IMR-90 (cell line): ENCODE measurements at regions not wholly inside any gene's neighbourhood (a gene's known extent, or its start where the extent isn't known, plus 50 kb on each side); places are given as distances from the start of the nearest gene placed in this dataset.

Experiments
- ATAC-seq: fragments of 200-7000 bp; cut with Tn5 transposase; 2 replicates; pipeline ENCODE4 v1.9.1; 2020; ENCODE audit warnings: low read depth, mild to moderate bottlenecking, moderate library complexity
- BruUV-seq: library from RNA; stranded (reverse); fragments of 400-500 nt; replicated peaks from 2 replicates; lab custom pipeline; 2021; lab: Mats Ljungman, UMichigan
- CTCF ChIA-PET: fragments of 300-600 bp; formaldehyde crosslinking; extraction: SDS; loops from one replicate; lab custom pipeline; 2021; ENCODE audit warnings: antibody characterized with exemption; lab: Yijun Ruan, JAX
- POLR2A ChIA-PET: fragments of 300-600 bp; sonication (Branson Sonifier 250); formaldehyde crosslinking; loops from one replicate; lab custom pipeline; 2022; ENCODE audit warnings: antibody characterized with exemption; ENCODE audit not compliant: unreplicated experiment; lab: Charles Lee
- DNase-seq: peaks from one replicate; pipeline ENCODE4 v3.0.0; 2013
- H2AFZ ChIP-seq: replicated peaks from 2 replicates; pipeline ENCODE3; 2013; ENCODE audit warnings: low read length, mild to moderate bottlenecking; ENCODE audit not compliant: poor library complexity
- H2AK5ac ChIP-seq: 2 replicates; pipeline ENCODE4 v1.6.1; 2013; ENCODE audit warnings: low read depth, low read length, inconsistent platforms
- H2AK9ac ChIP-seq: replicated peaks from 2 replicates; pipeline ENCODE3; 2013; ENCODE audit warnings: mild to moderate bottlenecking, low read depth, low read length, moderate library complexity; ENCODE audit not compliant: poor library complexity
- H2BK120ac ChIP-seq: 2 replicates; pipeline ENCODE4 v1.6.1; 2013; ENCODE audit warnings: low read depth, low read length, inconsistent platforms
- H2BK15ac ChIP-seq: 3 replicates; pipeline ENCODE4 v1.6.1; 2013; ENCODE audit warnings: low read depth, low read length, inconsistent platforms
- H2BK20ac ChIP-seq: 2 replicates; pipeline ENCODE4 v1.6.1; 2013; ENCODE audit warnings: low read depth, mild to moderate bottlenecking, inconsistent platforms, low read length, moderate library complexity
- H2BK5ac ChIP-seq: 2 replicates; pipeline ENCODE4 v1.6.1; 2013; ENCODE audit warnings: mild to moderate bottlenecking, low read depth, low read length, inconsistent platforms; ENCODE audit not compliant: poor library complexity, severe bottlenecking
- H3K14ac ChIP-seq: replicated peaks from 2 replicates; pipeline ENCODE4 v1.6.1; 2013; ENCODE audit warnings: low read depth, low read length, inconsistent platforms
- H3K18ac ChIP-seq: 2 replicates; pipeline ENCODE4 v1.6.1; 2013; ENCODE audit warnings: low read depth, low read length, control low read depth
- H3K23ac ChIP-seq: 2 replicates; pipeline ENCODE4 v1.6.1; 2013; ENCODE audit warnings: low read depth, low read length, inconsistent platforms
- H3K27ac ChIP-seq: 2 replicates; pipeline ENCODE4 v1.5.1; 2013; ENCODE audit warnings: mild to moderate bottlenecking, control low read depth, low read length; ENCODE audit not compliant: insufficient read depth
- H3K27me3 ChIP-seq: 2 replicates; pipeline ENCODE4 v1.6.1; 2013; ENCODE audit warnings: low read length; ENCODE audit not compliant: control insufficient read depth, insufficient read depth
- H3K36me3 ChIP-seq: 2 replicates; pipeline ENCODE4 v1.6.1; 2013; ENCODE audit warnings: low read length, mixed read lengths; ENCODE audit not compliant: control insufficient read depth, insufficient read depth
- H3K4ac ChIP-seq: 2 replicates; pipeline ENCODE4 v1.6.1; 2013; ENCODE audit warnings: low read depth, low read length, inconsistent platforms
- H3K4me1 ChIP-seq: 2 replicates; pipeline ENCODE4 v1.6.1; 2013; ENCODE audit warnings: low read length, mixed read lengths; ENCODE audit not compliant: control insufficient read depth, insufficient read depth
- H3K4me2 ChIP-seq: 2 replicates; pipeline ENCODE4 v1.6.1; 2013; ENCODE audit warnings: low read depth, mild to moderate bottlenecking, control low read depth, low read length, moderate library complexity
- H3K4me3 ChIP-seq: 2 replicates; pipeline ENCODE4 v1.5.1; 2013; ENCODE audit warnings: low read depth, mild to moderate bottlenecking, control low read depth, low read length, moderate library complexity; ENCODE audit not compliant: insufficient read depth
- H3K56ac ChIP-seq: 2 replicates; pipeline ENCODE4 v1.6.1; 2013; ENCODE audit warnings: low read length, inconsistent platforms; ENCODE audit not compliant: insufficient read depth; ENCODE audit errors: extremely low read depth
- H3K79me1 ChIP-seq, 2 experiments: 2 replicates each; pipeline ENCODE4 v1.6.1; 2013; ENCODE audit warnings: low read length in 2 of 2, inconsistent platforms in 1 of 2, low read depth in 1 of 2
- H3K9ac ChIP-seq: 2 replicates; pipeline ENCODE4 v1.6.1; 2013; ENCODE audit warnings: low read depth, low read length, control low read depth
- H3K9me1 ChIP-seq: 2 replicates; pipeline ENCODE4 v1.6.1; 2013; ENCODE audit warnings: low read length, inconsistent platforms; ENCODE audit not compliant: insufficient read depth
- H3K9me3 ChIP-seq: 2 replicates; pipeline ENCODE4 v1.6.1; 2013; ENCODE audit warnings: low read length; ENCODE audit not compliant: control insufficient read depth, insufficient read depth
- H4K20me1 ChIP-seq: 2 replicates; pipeline ENCODE4 v1.6.1; 2013; ENCODE audit warnings: low read length, inconsistent platforms; ENCODE audit not compliant: insufficient read depth
- H4K5ac ChIP-seq: 2 replicates; pipeline ENCODE4 v1.6.1; 2013; ENCODE audit warnings: mild to moderate bottlenecking, low read depth, low read length, control low read depth
- H4K8ac ChIP-seq, 2 experiments: 2 replicates each; pipeline ENCODE4 v1.6.1; 2013; ENCODE audit warnings: low read depth in 2 of 2, low read length in 2 of 2, control low read depth in 1 of 2, inconsistent platforms in 1 of 2
- H4K91ac ChIP-seq: 2 replicates; pipeline ENCODE4 v1.6.1; 2013; ENCODE audit warnings: low read depth, low read length, inconsistent platforms; ENCODE audit not compliant: insufficient read depth
- BHLHE40 ChIP-seq: fragments of 150-350 bp; IDR thresholded peaks from 2 replicates; pipeline ENCODE4 v1.6.1; 2016; ENCODE audit warnings: mild to moderate bottlenecking, low read depth, low read length
- CEBPB ChIP-seq: IDR thresholded peaks from 2 replicates; pipeline ENCODE4 v1.6.1; 2012; ENCODE audit warnings: low read depth, low read length, improper control_type of control experiment
- CHD1 ChIP-seq: IDR thresholded peaks from 2 replicates; pipeline ENCODE4 v1.6.1; 2012; ENCODE audit warnings: low read depth, low read length, improper control_type of control experiment
- CTCF ChIP-seq: conservative IDR thresholded peaks from 2 replicates; pipeline ENCODE4 v1.5.1; 2012; ENCODE audit warnings: mild to moderate bottlenecking, low read depth, low read length, improper control_type of control experiment
- ELK1 ChIP-seq: fragments of 150-350 bp; IDR thresholded peaks from 2 replicates; pipeline ENCODE4 v1.6.1; 2016; ENCODE audit warnings: low read depth, mild to moderate bottlenecking, low read length, moderate library complexity, borderline replicate concordance
- FOS ChIP-seq: fragments of 150-350 bp; IDR thresholded peaks from 2 replicates; pipeline ENCODE4 v1.6.1; 2016; ENCODE audit warnings: low read depth, low read length
- MAFK ChIP-seq: IDR thresholded peaks from 2 replicates; pipeline ENCODE4 v1.6.1; 2012; ENCODE audit warnings: low read depth, low read length, improper control_type of control experiment
- MAZ ChIP-seq: IDR thresholded peaks from 2 replicates; pipeline ENCODE4 v1.6.1; 2012; ENCODE audit warnings: low read depth, mild to moderate bottlenecking, low read length, improper control_type of control experiment, moderate library complexity, borderline replicate concordance
- MXI1 ChIP-seq: IDR thresholded peaks from 2 replicates; pipeline ENCODE4 v1.6.1; 2012; ENCODE audit warnings: low read depth, mild to moderate bottlenecking, low read length, moderate library complexity, borderline replicate concordance
- NFE2L2 ChIP-seq: fragments of 150-350 bp; IDR thresholded peaks from 2 replicates; pipeline ENCODE4 v1.6.1; 2016; ENCODE audit warnings: low read depth, mild to moderate bottlenecking, low read length
- POLR2A ChIP-seq: IDR thresholded peaks from 2 replicates; pipeline ENCODE4 v1.6.1; 2012; ENCODE audit warnings: mild to moderate bottlenecking, low read depth, low read length
- RAD21 ChIP-seq: IDR thresholded peaks from 2 replicates; pipeline ENCODE4 v1.6.1; 2012; ENCODE audit warnings: low read length, improper control_type of control experiment
- RCOR1 ChIP-seq: IDR thresholded peaks from 2 replicates; pipeline ENCODE4 v1.6.1; 2012; ENCODE audit warnings: mild to moderate bottlenecking, low read length, improper control_type of control experiment; ENCODE audit not compliant: insufficient replicate concordance
- RFX5 ChIP-seq: IDR thresholded peaks from 2 replicates; pipeline ENCODE4 v1.8.0; 2012; ENCODE audit warnings: low read depth, mild to moderate bottlenecking, low read length, moderate library complexity
- SMC3 ChIP-seq: fragments of 150-350 bp; IDR thresholded peaks from 2 replicates; pipeline ENCODE4 v1.6.1; 2016; ENCODE audit warnings: low read depth, mild to moderate bottlenecking, antibody characterized with exemption, low read length, moderate library complexity
- USF2 ChIP-seq: fragments of 150-350 bp; IDR thresholded peaks from 2 replicates; pipeline ENCODE4 v1.6.1; 2017; ENCODE audit warnings: mild to moderate bottlenecking, antibody characterized with exemption, low read length, low read depth
- WGBS, 2 experiments: methylation state at CpG; one replicate each; pipeline versions ENCODE4 v1.1.5 to v1.1.7; 2013; ENCODE audit warnings: missing lambda C conversion rate in 2 of 2; ENCODE audit not compliant: insufficient read length in 1 of 2; ENCODE audit errors: extremely low coverage in 2 of 2; 5-methylcytosine and 5-hydroxymethylcytosine counted together
- dilution Hi-C: fragments of 300-500 bp; cut with HindIII; formaldehyde crosslinking; loops from one replicate; pipeline ENCODE4 v1.14.3; 2018; ENCODE audit warnings: low sequenced_read_pairs; ENCODE audit not compliant: unreplicated experiment
- in situ Hi-C: fragments of 300-500 bp; cut with MboI; formaldehyde crosslinking; loops from 3 replicates; pipeline ENCODE4 v1.14.3; 2019; ENCODE audit warnings: low sequenced_read_pairs, inconsistent platforms, mixed read lengths
- intact Hi-C: fragments of 100-400 bp; cut with micrococcal nuclease; formaldehyde crosslinking; loops from 2 replicates; pipeline ENCODE4 v1.10.0; 2022

GRCh38 chr16:63596716-63597115 is 1525.1 kb downstream of the CDH11 start:
- no peaks in the 10 kb centered on the region for H3K36me3 ChIP-seq
- no peak overlapping the region for H4K8ac ChIP-seq
- no peaks in the 10 kb centered on the region for H3K9me1 ChIP-seq
- no peak overlapping the region for H3K14ac ChIP-seq
- H2BK20ac ChIP-seq: no peak overlapping the region
- H3K4ac ChIP-seq: no peak overlapping the region
- H2AFZ ChIP-seq: no peak overlapping the region
- H2AK5ac ChIP-seq: no peak overlapping the region
- H3K27me3 ChIP-seq: no peaks in the 10 kb centered on the region
- no peak for ATAC-seq
- no peak overlapping the region for H2BK15ac ChIP-seq
- dilution Hi-C loops: no loop called here
- H2BK5ac ChIP-seq: no peak overlapping the region
- H3K4me2 ChIP-seq: no peak overlapping the region
- no peaks in the 10 kb centered on the region for H4K20me1 ChIP-seq
- no CpG with 5 or more reads among the region's 1 CpG for WGBS, 2 experiments
- no peak overlapping the region for H3K56ac ChIP-seq
- in situ Hi-C loops: no loop called here
- H4K5ac ChIP-seq: no peak overlapping the region
- DNase-seq: no peak
- ChIA-PET CTCF (no interaction called here), POLR2A (no interaction called here)
- no peak overlapping the region for H2BK120ac ChIP-seq
- no peak overlapping the region for H2AK9ac ChIP-seq
- no peaks in the 10 kb centered on the region for H3K4me1 ChIP-seq
- no peak overlapping the region for H3K4me3 ChIP-seq
- H3K23ac ChIP-seq: no peak overlapping the region
- H3K79me1 ChIP-seq: no peaks in the 10 kb centered on the region
- no peak overlapping the region for H3K27ac ChIP-seq
- TF ChIP-seq MXI1: no peak
- TF ChIP-seq MAFK: no peak
- TF ChIP-seq CEBPB: no peak
- TF ChIP-seq RFX5: no peak
- TF ChIP-seq NFE2L2: no peak
- no peak for TF ChIP-seq RAD21
- TF ChIP-seq RCOR1: no peak
- no peak for TF ChIP-seq ELK1
- no peak for TF ChIP-seq MAZ
- TF ChIP-seq CTCF: no peak
- TF ChIP-seq BHLHE40: no peak
- TF ChIP-seq CHD1: no peak
- TF ChIP-seq SMC3: no peak
- no peak for TF ChIP-seq POLR2A
- no peak for TF ChIP-seq USF2
- no peak for TF ChIP-seq FOS
- H3K9ac ChIP-seq: no peak overlapping the region
- H3K9me3 ChIP-seq: no peaks in the 10 kb centered on the region
- intact Hi-C loops: no loop called here
- H3K18ac ChIP-seq: no peak overlapping the region
- no TSS peak for BruUV-seq
- H4K91ac ChIP-seq: no peak overlapping the region
